GM18907 (cell line): ENCODE measurements at regions not wholly inside any gene's neighbourhood (a gene's known extent, or its start where the extent isn't known, plus 50 kb on each side); places are given as distances from the start of the nearest gene placed in this dataset.

Experiments
- ATAC-seq: cut with Tn5 transposase; IDR thresholded peaks from one replicate; pipeline ENCODE4 v1.9.1; 2021; ENCODE audit warnings: mild to moderate bottlenecking, moderate library complexity; ENCODE audit not compliant: unreplicated experiment

DNA sequence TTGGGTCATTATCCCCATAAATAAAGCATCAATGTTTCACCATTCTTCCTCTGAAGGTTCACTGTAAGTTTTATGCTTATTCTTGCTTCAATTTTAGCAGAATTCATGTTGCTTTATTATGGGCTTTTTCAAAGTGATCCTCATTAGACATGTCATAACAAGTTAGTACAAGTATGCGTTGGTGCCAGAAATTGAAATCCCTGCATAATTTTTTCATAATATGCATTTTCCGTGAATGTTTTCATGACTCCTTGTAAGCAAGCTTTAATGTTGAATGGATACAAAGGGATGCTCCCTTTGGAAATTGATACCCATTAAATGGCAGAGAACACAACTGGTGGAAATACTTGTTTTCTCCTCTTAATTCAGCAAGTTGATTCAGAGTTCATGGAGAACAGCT, 179.7 kb downstream of the ST6GAL2 start:
- ATAC-seq = no peak

DNA sequence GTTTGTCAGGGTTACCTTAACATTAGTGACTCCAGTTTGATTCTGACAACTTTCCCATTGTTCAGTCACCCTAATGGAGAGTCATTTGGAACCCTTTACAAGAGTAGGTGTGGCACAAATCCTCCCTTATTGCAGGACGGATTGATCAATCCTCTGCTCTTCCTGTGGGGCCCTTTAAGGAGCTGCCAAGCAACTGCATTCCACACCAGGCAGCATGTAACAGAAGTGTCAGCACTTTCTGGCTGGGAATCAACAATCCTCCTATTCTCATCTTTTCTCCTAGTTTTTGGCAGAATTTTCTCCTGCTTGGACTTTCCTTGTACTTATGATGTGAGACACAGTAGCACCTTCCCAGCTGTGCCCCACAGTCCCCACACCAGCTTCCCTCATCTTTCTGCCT, 177.8 kb downstream of the ST6GAL2 start:
- ATAC-seq = no peak

DNA sequence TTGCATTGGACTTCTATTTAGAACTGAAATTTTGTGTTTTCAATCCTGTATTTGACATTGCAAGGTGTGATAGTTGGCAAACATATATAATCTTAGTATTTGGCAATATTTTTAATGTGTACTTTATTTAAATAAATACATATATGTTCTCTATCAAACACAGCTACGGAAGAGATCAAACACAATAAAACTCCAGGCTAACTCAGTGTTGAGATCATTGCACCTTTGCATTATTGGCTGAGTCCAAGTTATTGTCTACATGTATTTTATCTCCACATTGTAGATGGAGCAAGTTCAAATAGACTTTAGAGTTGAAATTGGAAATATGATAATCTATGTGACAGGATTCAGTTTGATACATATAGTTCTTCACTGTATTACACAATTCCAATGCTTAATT, 176.7 kb downstream of the ST6GAL2 start:
- ATAC-seq = no peak

DNA sequence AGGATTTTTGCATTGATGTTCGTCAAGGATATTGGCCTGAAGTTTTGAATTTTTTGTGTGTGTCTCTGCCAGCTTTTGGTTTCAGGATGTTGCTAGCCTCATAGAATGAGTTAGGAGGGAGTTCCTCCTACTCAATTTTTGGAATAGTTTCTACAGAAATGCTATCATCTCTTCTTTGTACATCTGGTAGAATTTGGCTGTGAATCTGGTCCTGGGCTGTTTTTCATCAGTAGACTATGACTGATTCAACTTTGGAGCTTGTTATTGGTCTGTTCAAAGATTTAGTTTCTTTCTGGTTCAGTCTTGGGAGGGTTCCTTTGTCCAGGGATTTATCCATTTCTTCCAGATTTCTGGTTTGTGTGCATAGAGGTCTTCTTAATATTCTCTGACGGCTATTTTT, 166.7 kb downstream of the ST6GAL2 start:
- no peak for ATAC-seq

DNA sequence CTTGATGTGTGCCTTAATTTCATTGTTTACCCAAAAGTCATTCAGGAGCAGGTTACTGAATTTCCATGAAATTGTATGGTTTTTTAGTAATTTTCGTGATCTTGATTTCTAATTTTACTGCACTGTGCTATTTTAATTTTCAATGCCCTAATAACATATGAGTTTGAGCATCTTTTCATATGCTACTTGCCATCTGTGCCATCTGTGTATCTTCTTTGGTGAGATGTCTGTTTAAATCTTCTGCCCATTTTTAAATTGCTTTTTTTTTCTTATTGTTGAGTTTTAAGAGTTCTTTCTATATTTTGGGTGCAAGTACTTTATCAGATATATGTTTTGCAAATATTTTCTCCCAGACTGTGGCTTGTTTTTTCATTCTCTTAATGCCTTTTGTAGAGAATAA, 165.9 kb downstream of the ST6GAL2 start:
- ATAC-seq = no peak

DNA sequence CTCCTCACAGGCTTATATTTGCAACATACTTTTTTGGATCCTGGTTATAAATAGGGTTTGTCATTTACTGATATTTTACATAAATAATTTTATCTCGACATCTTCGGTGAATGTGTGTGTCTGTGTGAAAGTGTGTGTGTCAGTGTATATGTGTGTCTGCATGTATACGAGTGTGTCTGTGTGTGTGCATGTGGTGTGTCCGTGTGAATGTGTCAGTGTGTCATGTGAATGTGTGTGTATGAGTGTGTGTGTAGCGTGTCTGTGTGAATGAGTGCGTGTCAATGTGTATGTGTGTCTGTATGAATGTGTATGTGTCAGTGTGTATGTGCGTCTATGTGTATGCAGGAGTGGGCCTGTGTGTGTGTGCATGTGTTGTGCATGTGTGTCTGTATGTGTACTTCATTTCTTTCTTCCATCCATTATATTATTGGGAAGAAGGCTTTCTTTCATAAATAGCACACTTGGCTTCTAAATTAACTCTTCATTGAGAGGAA, 161.6 kb downstream of the ST6GAL2 start:
- ATAC-seq = no peak

DNA sequence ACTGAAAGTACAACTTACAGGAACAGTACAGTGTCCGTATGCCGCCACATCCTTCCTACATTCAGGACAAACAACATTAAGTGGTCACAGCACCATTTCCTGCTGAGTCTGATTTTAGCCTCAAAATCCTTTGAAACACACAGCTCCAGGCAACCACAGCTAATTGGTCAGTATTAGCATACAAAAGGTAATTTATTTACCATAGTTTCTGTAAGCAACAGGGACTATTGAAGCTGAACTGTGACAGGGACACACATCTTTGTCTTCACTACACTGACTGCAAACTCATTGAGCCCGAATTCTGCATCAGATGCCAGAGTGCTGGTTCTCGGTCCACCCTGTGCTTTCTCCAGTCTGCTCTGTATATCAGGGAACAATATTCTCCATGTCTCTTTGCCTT, 151.8 kb downstream of the ST6GAL2 start:
- no peak for ATAC-seq

DNA sequence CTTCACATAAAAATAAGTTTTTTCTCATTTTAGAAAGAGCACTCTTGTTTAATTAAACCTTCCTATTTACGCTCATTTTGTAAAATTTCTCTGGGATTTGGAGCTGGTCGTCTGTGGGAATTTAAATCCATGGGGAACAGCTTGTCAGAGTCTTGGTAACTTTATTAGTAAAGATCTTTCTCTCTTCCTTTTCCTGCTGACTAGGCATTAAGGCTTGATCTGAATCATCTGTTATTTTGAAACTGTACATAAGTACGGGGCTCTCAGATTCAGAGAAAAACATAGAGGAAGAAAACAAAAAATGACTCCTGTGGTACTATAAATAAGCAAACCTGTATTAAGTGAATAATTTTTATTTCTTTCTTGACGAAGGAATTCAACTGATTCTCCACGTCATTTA, 150.2 kb downstream of the ST6GAL2 start:
- no peak for ATAC-seq

DNA sequence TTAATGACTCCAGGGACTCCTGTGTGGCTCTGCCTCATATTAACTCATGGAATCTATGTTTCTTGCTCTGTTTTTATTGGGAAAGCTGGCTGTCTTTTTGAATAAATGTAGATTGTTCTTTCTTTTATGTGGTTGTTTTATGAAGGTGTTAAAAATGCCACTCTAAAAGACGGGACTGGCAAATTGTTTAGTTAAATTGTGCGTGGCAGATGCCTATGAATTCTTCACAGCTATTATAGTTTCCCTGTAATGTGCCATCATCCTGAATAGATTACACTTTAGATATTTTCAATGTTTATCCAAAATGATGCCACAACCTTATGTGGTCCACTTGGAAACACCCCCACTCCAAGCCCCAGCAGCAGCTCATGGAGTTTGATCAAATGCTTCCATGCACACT, 149.7 kb downstream of the ST6GAL2 start:
- no peak for ATAC-seq

DNA sequence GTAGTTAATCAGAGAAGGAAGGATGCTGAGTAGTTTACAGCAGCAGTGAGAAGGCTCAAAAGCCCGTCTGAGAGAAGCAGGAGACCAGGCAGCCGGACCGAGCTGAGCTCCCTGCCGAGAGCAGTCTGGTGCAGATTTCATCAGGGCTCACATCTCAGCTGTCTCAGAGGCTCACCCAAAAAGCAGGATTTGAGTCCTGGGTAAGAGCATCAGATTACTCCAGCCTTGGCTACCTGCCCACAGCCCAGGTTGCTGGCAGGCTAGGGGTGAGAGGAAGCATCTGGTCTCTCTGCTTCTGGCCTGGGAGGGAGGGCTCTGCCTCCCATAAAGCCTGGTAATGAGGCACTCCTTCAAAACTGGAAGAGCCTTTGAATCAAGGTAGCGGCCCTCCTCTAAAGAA, 140.5 kb downstream of the ST6GAL2 start:
- ATAC-seq = no peak

DNA sequence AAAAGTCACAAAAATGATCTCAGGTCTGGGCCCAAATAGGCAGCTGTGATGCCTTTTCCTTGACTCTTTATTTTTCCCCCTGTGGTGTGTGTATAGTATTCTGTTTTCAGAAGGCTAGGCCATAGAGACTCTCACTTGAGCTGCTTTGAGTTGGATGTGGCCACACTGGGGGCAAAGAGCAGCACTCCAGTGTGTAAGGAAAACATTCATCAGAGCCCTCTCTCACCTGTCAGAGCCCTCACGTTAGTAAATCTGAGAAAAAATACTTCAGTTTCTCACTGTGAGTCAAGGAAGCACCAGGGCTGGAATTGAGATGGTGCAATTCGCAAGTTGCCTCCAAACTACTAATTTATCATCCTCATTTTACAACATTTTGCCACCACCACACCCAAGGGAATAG, 136.1 kb downstream of the ST6GAL2 start:
- no peak for ATAC-seq
